HEK293 (cell line): ENCODE measurements at regions not wholly inside any gene's neighbourhood (a gene's known extent, or its start where the extent isn't known, plus 50 kb on each side); places are given as distances from the start of the nearest gene placed in this dataset.
"Not testable (repeated sequence)": the region's sequence is repeated elsewhere in the genome, so short reads cannot be mapped to it uniquely, and the experiment has no call there.

Experiments used
- CTCF ChIA-PET: fragments of 350-600 bp; formaldehyde crosslinking; extraction: SDS; loops from one replicate; lab custom pipeline; 2021; ENCODE audit warnings: antibody characterized with exemption; lab: Yijun Ruan, JAX
- POLR2A ChIA-PET: fragments of 300-600 bp; formaldehyde crosslinking; extraction: SDS; loops from one replicate; lab custom pipeline; 2020; ENCODE audit warnings: antibody characterized with exemption, inconsistent platforms; lab: Yijun Ruan, JAX
- H3K27ac ChIP-seq: fragments of 200-500 bp; sonication (Bioruptor generic); 2 replicates; pipeline ENCODE4 v1.5.1; 2014; ENCODE audit warnings: low read depth, low read length, control low read depth, inconsistent platforms; ENCODE audit errors: extremely low read depth
- H3K36me3 ChIP-seq, 2 experiments: fragments of 200-500 bp in 1 of 2; sonication (Bioruptor generic) in 1 of 2; 1 replicate in 1 of 2; 2 replicates in 1 of 2; pipeline ENCODE4 v1.5.1; 2014 to 2017; ENCODE audit warnings: inconsistent platforms in 2 of 2, low read length in 2 of 2; ENCODE audit not compliant: control insufficient read depth in 2 of 2, insufficient read depth in 1 of 2
- H3K4me1 ChIP-seq: fragments of 200-500 bp; sonication (Bioruptor generic); 2 replicates; pipeline ENCODE4 v1.5.1; 2014; ENCODE audit warnings: mild to moderate bottlenecking, low read length, inconsistent platforms; ENCODE audit not compliant: control insufficient read depth, insufficient read depth
- H3K4me3 ChIP-seq: 2 replicates; pipeline ENCODE4 v1.5.1; 2011; ENCODE audit warnings: low read depth, mild to moderate bottlenecking, control low read depth, low read length, moderate library complexity
- H3K9me3 ChIP-seq: fragments of 200-500 bp; sonication (Bioruptor generic); 2 replicates; pipeline ENCODE4 v1.5.1; 2014; ENCODE audit warnings: low read depth, low read length, inconsistent platforms; ENCODE audit not compliant: control insufficient read depth, insufficient read depth
- CTCF ChIP-seq: fragments of 450-650 bp; formaldehyde crosslinking; IDR thresholded peaks from 2 replicates; pipeline ENCODE4 v1.5.1; 2016; ENCODE audit warnings: missing biosample characterization, missing genetic modification characterization
- MZF1 ChIP-seq: fragments of 450-650 bp; formaldehyde crosslinking; IDR thresholded peaks from 2 replicates; pipeline ENCODE4 v1.5.1; 2017; ENCODE audit warnings: missing biosample characterization, missing genetic modification characterization, borderline replicate concordance
- ZBTB20 ChIP-seq: fragments of 450-650 bp; formaldehyde crosslinking; IDR thresholded peaks from 2 replicates; pipeline ENCODE4 v1.5.1; 2016; ENCODE audit warnings: missing biosample characterization, missing genetic modification characterization
- ZFP41 ChIP-seq: fragments of 450-650 bp; formaldehyde crosslinking; IDR thresholded peaks from 2 replicates; pipeline ENCODE4 v1.5.1; 2016; ENCODE audit warnings: missing biosample characterization, missing genetic modification characterization, borderline replicate concordance
- ZNF146 ChIP-seq: fragments of 450-650 bp; formaldehyde crosslinking; IDR thresholded peaks from 2 replicates; pipeline ENCODE4 v1.5.1; 2016; ENCODE audit warnings: missing biosample characterization, missing genetic modification characterization
- ZNF248 ChIP-seq: fragments of 450-650 bp; formaldehyde crosslinking; IDR thresholded peaks from 2 replicates; pipeline ENCODE4 v1.5.1; 2017; ENCODE audit warnings: missing biosample characterization, missing genetic modification characterization
- ZNF280D ChIP-seq: fragments of 450-650 bp; formaldehyde crosslinking; IDR thresholded peaks from 2 replicates; pipeline ENCODE4 v1.5.1; 2016; ENCODE audit warnings: missing biosample characterization, missing genetic modification characterization
- ZNF501 ChIP-seq: fragments of 450-650 bp; formaldehyde crosslinking; IDR thresholded peaks from 2 replicates; pipeline ENCODE4 v1.5.1; 2016; ENCODE audit warnings: missing biosample characterization, missing genetic modification characterization
- ZNF747 ChIP-seq: fragments of 450-650 bp; formaldehyde crosslinking; IDR thresholded peaks from 2 replicates; pipeline ENCODE4 v1.5.1; 2016; ENCODE audit warnings: missing biosample characterization, missing genetic modification characterization
- TF ChIP-seq, protein P1 (sequence below): fragments of 450-650 bp; formaldehyde crosslinking; IDR thresholded peaks from 2 replicates; pipeline ENCODE4 v1.5.1; 2016; ENCODE audit warnings: missing biosample characterization, missing genetic modification characterization, low read depth
- TF ChIP-seq, protein P2 (sequence below): fragments of 450-650 bp; formaldehyde crosslinking; IDR thresholded peaks from 2 replicates; pipeline ENCODE4 v1.5.1; 2016; ENCODE audit warnings: missing biosample characterization, missing genetic modification characterization

GRCh38 chr5:92041911-92042660, 659.0 kb upstream of the ARRDC3 start:
- Histone ChIP-seq H3K36me3 (no peaks in the 10 kb centered on the region), H3K9me3 (no peaks in the 10 kb centered on the region), H3K27ac (no peak overlapping the region), H3K4me3 (no peak overlapping the region), H3K4me1 (no peaks in the 10 kb centered on the region)
- CTCF ChIA-PET, result no interaction called here
- POLR2A ChIA-PET, result no interaction called here
- TF ChIP-seq ZBTB20 (tag by site-specific recombination), result no peak
- TF ChIP-seq, protein P1, sequence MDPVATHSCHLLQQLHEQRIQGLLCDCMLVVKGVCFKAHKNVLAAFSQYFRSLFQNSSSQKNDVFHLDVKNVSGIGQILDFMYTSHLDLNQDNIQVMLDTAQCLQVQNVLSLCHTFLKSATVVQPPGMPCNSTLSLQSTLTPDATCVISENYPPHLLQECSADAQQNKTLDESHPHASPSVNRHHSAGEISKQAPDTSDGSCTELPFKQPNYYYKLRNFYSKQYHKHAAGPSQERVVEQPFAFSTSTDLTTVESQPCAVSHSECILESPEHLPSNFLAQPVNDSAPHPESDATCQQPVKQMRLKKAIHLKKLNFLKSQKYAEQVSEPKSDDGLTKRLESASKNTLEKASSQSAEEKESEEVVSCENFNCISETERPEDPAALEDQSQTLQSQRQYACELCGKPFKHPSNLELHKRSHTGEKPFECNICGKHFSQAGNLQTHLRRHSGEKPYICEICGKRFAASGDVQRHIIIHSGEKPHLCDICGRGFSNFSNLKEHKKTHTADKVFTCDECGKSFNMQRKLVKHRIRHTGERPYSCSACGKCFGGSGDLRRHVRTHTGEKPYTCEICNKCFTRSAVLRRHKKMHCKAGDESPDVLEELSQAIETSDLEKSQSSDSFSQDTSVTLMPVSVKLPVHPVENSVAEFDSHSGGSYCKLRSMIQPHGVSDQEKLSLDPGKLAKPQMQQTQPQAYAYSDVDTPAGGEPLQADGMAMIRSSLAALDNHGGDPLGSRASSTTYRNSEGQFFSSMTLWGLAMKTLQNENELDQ, result no peak
- no peak for TF ChIP-seq ZNF248 (tag by site-specific recombination)
- TF ChIP-seq ZNF747 (tag by site-specific recombination), result no peak
- TF ChIP-seq ZFP41 (tag by site-specific recombination), result no peak

DNA sequence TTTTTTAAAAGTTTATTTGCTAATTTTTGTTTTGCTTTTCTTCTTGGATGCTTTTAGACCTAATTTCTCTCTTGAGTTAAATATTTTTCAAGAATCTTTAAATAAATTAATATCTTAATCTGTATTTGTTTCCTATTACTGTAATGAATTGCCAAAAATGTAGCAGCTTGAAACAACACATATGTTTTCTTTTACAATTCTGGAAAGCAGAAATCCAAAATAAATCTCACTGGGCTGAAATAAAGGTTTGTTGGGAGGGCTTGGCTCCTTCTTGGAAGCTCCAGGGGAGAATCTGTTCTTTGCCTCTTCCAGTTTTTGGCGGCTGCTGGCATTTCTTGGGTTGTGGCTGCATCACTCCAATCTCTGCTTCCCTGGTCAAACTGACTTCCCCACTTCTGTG, 658.1 kb upstream of the ARRDC3 start:
- CTCF ChIA-PET, result interaction anchor here (0.7 kb wide), 1 partner anchor 1544 kb away, joined by 4 read pairs; no protein-coding TSS in a partner anchor
- H3K4me1 ChIP-seq, result no peaks in the 10 kb centered on the region
- no peaks in the 10 kb centered on the region for H3K36me3 ChIP-seq
- TF ChIP-seq ZNF501 (tag by site-specific recombination), result no peak
- H3K27ac ChIP-seq, result no peak overlapping the region
- H3K4me3 ChIP-seq, result no peak overlapping the region
- no peaks in the 10 kb centered on the region for H3K9me3 ChIP-seq
- POLR2A ChIA-PET, result no interaction called here

GRCh38 chr5:92029792-92030191, 646.7 kb upstream of the ARRDC3 start:
- H3K36me3 ChIP-seq, H3K27ac ChIP-seq, H3K9me3 ChIP-seq, POLR2A ChIA-PET, H3K4me1 ChIP-seq, H3K4me3 ChIP-seq: not testable (repeated sequence)
- CTCF ChIA-PET, result interaction anchor here (0.6 kb wide), 1 partner anchor 289 kb away, joined by 3 read pairs; no protein-coding TSS in a partner anchor
- peak; percentile 80 for TF ChIP-seq ZNF146
- TF ChIP-seq, protein P2, sequence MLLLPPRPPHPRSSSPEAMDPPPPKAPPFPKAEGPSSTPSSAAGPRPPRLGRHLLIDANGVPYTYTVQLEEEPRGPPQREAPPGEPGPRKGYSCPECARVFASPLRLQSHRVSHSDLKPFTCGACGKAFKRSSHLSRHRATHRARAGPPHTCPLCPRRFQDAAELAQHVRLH, result peak; percentile 74
- peak; percentile 43; the same call in 1 of the 2 replicates for TF ChIP-seq ZNF280D (tag by site-specific recombination)

- Histone ChIP-seq H3K4me1 (no peaks in the 10 kb centered on the region), H3K9me3 (no peaks in the 10 kb centered on the region), H3K4me3 (no peak overlapping the region), H3K36me3 (no peaks in the 10 kb centered on the region), H3K27ac (no peak overlapping the region)
- TF ChIP-seq MZF1 (0 out of 2 replicates have a peak, but pooled peaks have one; percentile 23), CTCF (tag by site-specific recombination) (no peak)
- ChIA-PET POLR2A (no interaction called here), CTCF (no interaction called here)
These were observed 640.4 kb upstream of the ARRDC3 start for GRCh38 chr5:92023555-92023954.
